ENCODE measurements at regions not wholly inside any gene's neighbourhood (a gene's known extent, or its start where the extent isn't known, plus 50 kb on each side); places are given as distances from the start of the nearest gene placed in this dataset.

GRCh38 chr10:28922861-28923260 lies 245.5 kb downstream of the BAMBI start:
- Histone ChIP-seq H3K9me3 (no peaks in the 10 kb centered on the region), H3K4me3 (no peak overlapping the region), H3K36me3 (no peaks in the 10 kb centered on the region), H3K4me1 (ENCODE audit: control insufficient read depth in 1 of 2, low read depth in 2 of 2) (peaks cover 0 to 6% of the 10 kb centered on the region in 2 donors), H3K27ac (no peak overlapping the region), H3K27me3 (replicated peaks; ENCODE audit: insufficient read depth) (no peaks in the 10 kb centered on the region)
- ATAC-seq (ENCODE audit: insufficient number of reproducible peaks, low FRiP score, low read depth) (no peak), DNase-seq (ENCODE audit: low spot score) (no peak)
- TF ChIP-seq, protein P1, sequence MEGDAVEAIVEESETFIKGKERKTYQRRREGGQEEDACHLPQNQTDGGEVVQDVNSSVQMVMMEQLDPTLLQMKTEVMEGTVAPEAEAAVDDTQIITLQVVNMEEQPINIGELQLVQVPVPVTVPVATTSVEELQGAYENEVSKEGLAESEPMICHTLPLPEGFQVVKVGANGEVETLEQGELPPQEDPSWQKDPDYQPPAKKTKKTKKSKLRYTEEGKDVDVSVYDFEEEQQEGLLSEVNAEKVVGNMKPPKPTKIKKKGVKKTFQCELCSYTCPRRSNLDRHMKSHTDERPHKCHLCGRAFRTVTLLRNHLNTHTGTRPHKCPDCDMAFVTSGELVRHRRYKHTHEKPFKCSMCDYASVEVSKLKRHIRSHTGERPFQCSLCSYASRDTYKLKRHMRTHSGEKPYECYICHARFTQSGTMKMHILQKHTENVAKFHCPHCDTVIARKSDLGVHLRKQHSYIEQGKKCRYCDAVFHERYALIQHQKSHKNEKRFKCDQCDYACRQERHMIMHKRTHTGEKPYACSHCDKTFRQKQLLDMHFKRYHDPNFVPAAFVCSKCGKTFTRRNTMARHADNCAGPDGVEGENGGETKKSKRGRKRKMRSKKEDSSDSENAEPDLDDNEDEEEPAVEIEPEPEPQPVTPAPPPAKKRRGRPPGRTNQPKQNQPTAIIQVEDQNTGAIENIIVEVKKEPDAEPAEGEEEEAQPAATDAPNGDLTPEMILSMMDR (IDR thresholded peaks at IDR 0.05), result no peak

DNA sequence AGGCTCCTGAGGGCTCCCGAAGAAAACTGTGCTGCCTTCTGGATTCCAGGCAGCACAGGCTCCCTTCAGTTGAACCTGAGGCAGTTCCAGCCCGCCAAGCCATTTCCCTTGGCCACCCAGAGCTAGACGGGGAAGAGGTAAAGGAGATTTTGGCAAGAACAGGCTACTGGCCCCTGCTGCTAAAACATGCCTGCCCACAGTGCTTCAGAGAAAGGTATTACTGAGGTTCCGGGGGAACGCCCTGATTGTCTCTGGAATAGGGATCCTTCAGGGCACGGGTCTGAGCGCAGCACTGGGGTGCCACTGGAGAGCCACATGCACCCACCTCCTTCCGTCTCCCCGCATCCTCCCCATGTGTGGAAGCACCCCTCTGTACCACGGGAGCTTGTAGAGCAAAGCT lies 247.4 kb downstream of the BAMBI start:
- TF ChIP-seq, protein P1 (IDR thresholded peaks at IDR 0.05), result no peak
- ATAC-seq (ENCODE audit: insufficient number of reproducible peaks, low FRiP score, low read depth) (no peak), DNase-seq (ENCODE audit: low spot score) (no peak)
- no peaks in the 10 kb centered on the region for H3K9me3 ChIP-seq
- H3K27ac ChIP-seq, result no peak overlapping the region
- no peaks in the 10 kb centered on the region for H3K27me3 ChIP-seq (replicated peaks; ENCODE audit: insufficient read depth)
- peak overlapping the region; percentile 42 for H3K4me3 ChIP-seq
- no peaks in the 10 kb centered on the region for H3K36me3 ChIP-seq
- peaks cover 0 to 6% of the 10 kb centered on the region in 2 donors for H3K4me1 ChIP-seq (ENCODE audit: control insufficient read depth in 1 of 2, low read depth in 2 of 2)

- H3K9me3 ChIP-seq, result no peaks in the 10 kb centered on the region
- DNase-seq (ENCODE audit: low spot score) (no peak), ATAC-seq (ENCODE audit: insufficient number of reproducible peaks, low FRiP score, low read depth) (no peak)
- TF ChIP-seq, protein P1 (IDR thresholded peaks at IDR 0.05), result no peak
- H3K27ac ChIP-seq, result peak overlapping the region in 1 of 2 donors; percentile 20
- H3K4me1 ChIP-seq (ENCODE audit: control insufficient read depth in 1 of 2, low read depth in 2 of 2), result peaks cover 0 to 6% of the 10 kb centered on the region in 2 donors
- H3K36me3 ChIP-seq, result no peaks in the 10 kb centered on the region
- H3K4me3 ChIP-seq, result peak overlapping the region; percentile 42
- H3K27me3 ChIP-seq (replicated peaks; ENCODE audit: insufficient read depth), result no peaks in the 10 kb centered on the region
These were observed 247.9 kb downstream of the BAMBI start for GRCh38 chr10:28925121-28925663.

DNA sequence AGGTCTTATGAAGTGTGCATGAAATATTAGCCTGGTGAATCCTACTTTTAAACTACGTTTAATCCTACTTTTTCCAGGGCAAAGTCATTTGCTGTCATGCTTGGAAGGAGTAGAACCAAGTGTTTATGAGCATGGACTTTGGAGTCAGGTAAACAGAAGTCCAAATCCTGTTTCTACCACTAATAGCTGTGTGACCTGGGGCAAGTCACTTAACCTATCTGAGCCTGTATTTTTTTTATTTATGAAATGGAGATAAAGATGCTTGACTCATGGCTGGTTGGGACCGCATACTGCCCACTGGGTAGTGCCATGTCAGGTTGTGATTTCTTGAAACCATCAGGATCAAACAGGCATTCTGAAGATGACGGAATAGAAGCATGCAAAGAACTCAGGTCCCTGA lies 249.6 kb downstream of the BAMBI start:
- Histone ChIP-seq H3K4me3 (no peak overlapping the region), H3K27me3 (replicated peaks; ENCODE audit: insufficient read depth) (no peaks in the 10 kb centered on the region), H3K4me1 (ENCODE audit: control insufficient read depth in 1 of 2, low read depth in 2 of 2) (peaks cover 0 to 6% of the 10 kb centered on the region in 2 donors), H3K9me3 (no peaks in the 10 kb centered on the region), H3K36me3 (no peaks in the 10 kb centered on the region), H3K27ac (no peak overlapping the region)
- TF ChIP-seq, protein P1 (IDR thresholded peaks at IDR 0.05), result no peak
- ATAC-seq (ENCODE audit: insufficient number of reproducible peaks, low FRiP score, low read depth), result no peak
- DNase-seq (ENCODE audit: low spot score), result no peak

DNA sequence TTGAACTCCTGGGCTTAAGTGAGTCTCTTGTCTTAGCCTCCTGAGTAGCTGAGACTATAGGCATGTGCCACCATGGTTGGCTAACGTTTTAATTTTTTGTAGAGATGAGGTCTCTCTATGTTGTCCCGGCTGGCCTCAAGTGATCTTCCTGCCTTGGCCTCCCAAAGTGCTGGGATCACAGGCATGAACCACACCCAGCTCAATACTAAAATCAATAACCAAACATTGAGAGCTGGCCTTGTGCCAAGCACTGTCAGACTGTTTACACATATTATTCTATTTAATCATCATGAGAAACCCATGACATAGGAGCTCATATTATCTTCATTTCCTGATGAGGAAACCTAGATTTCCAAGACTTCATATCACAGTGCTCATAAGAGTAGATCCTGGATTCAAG lies 251.2 kb downstream of the BAMBI start:
- TF ChIP-seq, protein P1 (IDR thresholded peaks at IDR 0.05), result no peak
- Histone ChIP-seq H3K36me3 (no peaks in the 10 kb centered on the region), H3K27ac (no peak overlapping the region), H3K27me3 (replicated peaks; ENCODE audit: insufficient read depth) (no peaks in the 10 kb centered on the region), H3K4me1 (ENCODE audit: control insufficient read depth in 1 of 2, low read depth in 2 of 2) (peaks cover 0 to 6% of the 10 kb centered on the region in 2 donors), H3K9me3 (no peaks in the 10 kb centered on the region), H3K4me3 (no peak overlapping the region)
- no peak for ATAC-seq (ENCODE audit: insufficient number of reproducible peaks, low FRiP score, low read depth)
- no peak for DNase-seq (ENCODE audit: low spot score)

All from thoracic aorta (tissue), 2 donors.